ENCODE measurements at regions not wholly inside any gene's neighbourhood (a gene's known extent, or its start where the extent isn't known, plus 50 kb on each side); places are given as distances from the start of the nearest gene placed in this dataset.

GRCh38 chr9:126152622-126153362 is 173.8 kb upstream of the MVB12B start:
- no peak for DNase-seq (ENCODE audit: low read depth, low spot score)

- no peak for DNase-seq (ENCODE audit: low read depth, low spot score)
Observed at GRCh38 chr9:126153382-126153781, 173.2 kb upstream of the MVB12B start.

GRCh38 chr9:126154182-126154827 is 172.3 kb upstream of the MVB12B start:
- no peak for DNase-seq (ENCODE audit: low read depth, low spot score)

- no peak for DNase-seq (ENCODE audit: low read depth, low spot score)
Observed at GRCh38 chr9:126154869-126155268, 171.8 kb upstream of the MVB12B start.

- no peak for DNase-seq (ENCODE audit: low read depth, low spot score)
Observed at GRCh38 chr9:126155756-126156664, 170.6 kb upstream of the MVB12B start.

GRCh38 chr9:126156898-126157297 is 169.7 kb upstream of the MVB12B start:
- no peak for DNase-seq (ENCODE audit: low read depth, low spot score)

- no peak for DNase-seq (ENCODE audit: low read depth, low spot score)
Observed at GRCh38 chr9:126157423-126157822, 169.2 kb upstream of the MVB12B start.

- no peak for DNase-seq (ENCODE audit: low read depth, low spot score)
Observed at GRCh38 chr9:126157826-126158587, 168.6 kb upstream of the MVB12B start.

- DNase-seq (ENCODE audit: low read depth, low spot score), result no peak
Observed at GRCh38 chr9:126158588-126159429, 167.8 kb upstream of the MVB12B start.

- DNase-seq (ENCODE audit: low read depth, low spot score), result no peak
Observed at GRCh38 chr9:126159430-126160060, 167.1 kb upstream of the MVB12B start.

GRCh38 chr9:126160067-126160853 is 166.4 kb upstream of the MVB12B start:
- DNase-seq (ENCODE audit: low read depth, low spot score), result no peak

- DNase-seq (ENCODE audit: low read depth, low spot score), result no peak
Observed at GRCh38 chr9:126160854-126161329, 165.7 kb upstream of the MVB12B start.

- DNase-seq (ENCODE audit: low read depth, low spot score), result no peak
Observed at GRCh38 chr9:126162611-126163381, 163.8 kb upstream of the MVB12B start.

GRCh38 chr9:126164796-126165525 is 161.7 kb upstream of the MVB12B start:
- no peak for DNase-seq (ENCODE audit: low read depth, low spot score)

- DNase-seq (ENCODE audit: low read depth, low spot score), result no peak
Observed at GRCh38 chr9:126165755-126166154, 160.9 kb upstream of the MVB12B start.

GRCh38 chr9:126166291-126166690 is 160.3 kb upstream of the MVB12B start:
- no peak for DNase-seq (ENCODE audit: low read depth, low spot score)

- no peak for DNase-seq (ENCODE audit: low read depth, low spot score)
Observed at GRCh38 chr9:126166866-126167265, 159.8 kb upstream of the MVB12B start.

- no peak for DNase-seq (ENCODE audit: low read depth, low spot score)
Observed at GRCh38 chr9:126169736-126170135, 156.9 kb upstream of the MVB12B start.
